ENCODE measurements at regions not wholly inside any gene's neighbourhood (a gene's known extent, or its start where the extent isn't known, plus 50 kb on each side); places are given as distances from the start of the nearest gene placed in this dataset.

- DNase-seq (ENCODE audit: low read depth): no peak
Observed at GRCh38 chr16:51430716-51431369, 279.8 kb upstream of the SALL1 start.

GRCh38 chr16:51429041-51429440 lies 278.0 kb upstream of the SALL1 start:
- DNase-seq (ENCODE audit: low read depth): no peak

- no peak for DNase-seq (ENCODE audit: low read depth)
Observed at GRCh38 chr16:51427085-51427484, 276.0 kb upstream of the SALL1 start.

GRCh38 chr16:51426276-51426675 lies 275.2 kb upstream of the SALL1 start:
- no peak for DNase-seq (ENCODE audit: low read depth)

- DNase-seq (ENCODE audit: low read depth): no peak
Observed at GRCh38 chr16:51420247-51420646, 269.2 kb upstream of the SALL1 start.

GRCh38 chr16:51419768-51420167 lies 268.7 kb upstream of the SALL1 start:
- no peak for DNase-seq (ENCODE audit: low read depth)

GRCh38 chr16:51418258-51418657 lies 267.2 kb upstream of the SALL1 start:
- no peak for DNase-seq (ENCODE audit: low read depth)

- DNase-seq (ENCODE audit: low read depth): no peak
Observed at GRCh38 chr16:51416926-51417325, 265.9 kb upstream of the SALL1 start.

GRCh38 chr16:51410125-51410524 lies 259.1 kb upstream of the SALL1 start:
- no peak for DNase-seq (ENCODE audit: low read depth)

GRCh38 chr16:51409001-51409675 lies 258.1 kb upstream of the SALL1 start:
- no peak for DNase-seq (ENCODE audit: low read depth)

GRCh38 chr16:51408357-51408756 lies 257.3 kb upstream of the SALL1 start:
- DNase-seq (ENCODE audit: low read depth): no peak

GRCh38 chr16:51407921-51408320 lies 256.9 kb upstream of the SALL1 start:
- no peak for DNase-seq (ENCODE audit: low read depth)

GRCh38 chr16:51407199-51407598 lies 256.1 kb upstream of the SALL1 start:
- no peak for DNase-seq (ENCODE audit: low read depth)

GRCh38 chr16:51405361-51405760 lies 254.3 kb upstream of the SALL1 start:
- no peak for DNase-seq (ENCODE audit: low read depth)

GRCh38 chr16:51404386-51404785 lies 253.3 kb upstream of the SALL1 start:
- DNase-seq (ENCODE audit: low read depth): no peak

- DNase-seq (ENCODE audit: low read depth): no peak
Observed at GRCh38 chr16:51402785-51403184, 251.7 kb upstream of the SALL1 start.

- no peak for DNase-seq (ENCODE audit: low read depth)
Observed at GRCh38 chr16:51402298-51402697, 251.2 kb upstream of the SALL1 start.

GRCh38 chr16:51401673-51402072 lies 250.6 kb upstream of the SALL1 start:
- no peak for DNase-seq (ENCODE audit: low read depth)

GRCh38 chr16:51399908-51400670 lies 249.0 kb upstream of the SALL1 start:
- no peak for DNase-seq (ENCODE audit: low read depth)

GRCh38 chr16:51394421-51394820 lies 243.4 kb upstream of the SALL1 start:
- no peak for DNase-seq (ENCODE audit: low read depth)

- DNase-seq (ENCODE audit: low read depth): no peak
Observed at GRCh38 chr16:51393381-51394005, 242.4 kb upstream of the SALL1 start.

- DNase-seq (ENCODE audit: low read depth): peak; percentile 76
Observed at GRCh38 chr16:51392521-51393187, 241.6 kb upstream of the SALL1 start.

Data from GM04504 (cell line).